Progenitor cell of endocrine pancreas (in vitro differentiated cells): ENCODE measurements at regions not wholly inside any gene's neighbourhood (a gene's known extent, or its start where the extent isn't known, plus 50 kb on each side); places are given as distances from the start of the nearest gene placed in this dataset.

ENCODE experiments used
- DNase-seq: peaks from one replicate; pipeline ENCODE4 v3.0.0; 2021; ENCODE audit warnings: low spot score; ENCODE audit not compliant: unreplicated experiment
- H3K27ac Mint-ChIP-seq: 2 replicates; pipeline ENCODE4 v1.8.0; 2021; ENCODE audit warnings: mild to moderate bottlenecking, moderate library complexity, mixed read lengths
- H3K27me3 Mint-ChIP-seq: 2 replicates; pipeline ENCODE4 v1.8.0; 2021; ENCODE audit warnings: mixed read lengths
- H3K36me3 Mint-ChIP-seq: 2 replicates; pipeline ENCODE4 v1.8.0; 2022; ENCODE audit warnings: mixed read lengths; ENCODE audit not compliant: insufficient read depth
- H3K4me1 Mint-ChIP-seq: 2 replicates; pipeline ENCODE4 v1.8.0; 2021; ENCODE audit warnings: low read depth, mixed read lengths
- H3K4me3 Mint-ChIP-seq: 2 replicates; pipeline ENCODE4 v1.8.0; 2021; ENCODE audit warnings: low read depth, mild to moderate bottlenecking, moderate library complexity, mixed read lengths
- H3K9me3 Mint-ChIP-seq: 2 replicates; pipeline ENCODE4 v1.8.0; 2021; ENCODE audit warnings: low read depth, mixed read lengths
- TF ChIP-seq, protein P1 (sequence below): fragments of 200-600 bp; sonication (generic); IDR thresholded peaks from one replicate; pipeline ENCODE4 v1.5.0; 2021; ENCODE audit warnings: antibody characterized with exemption, mild to moderate bottlenecking; ENCODE audit not compliant: unreplicated experiment

DNA sequence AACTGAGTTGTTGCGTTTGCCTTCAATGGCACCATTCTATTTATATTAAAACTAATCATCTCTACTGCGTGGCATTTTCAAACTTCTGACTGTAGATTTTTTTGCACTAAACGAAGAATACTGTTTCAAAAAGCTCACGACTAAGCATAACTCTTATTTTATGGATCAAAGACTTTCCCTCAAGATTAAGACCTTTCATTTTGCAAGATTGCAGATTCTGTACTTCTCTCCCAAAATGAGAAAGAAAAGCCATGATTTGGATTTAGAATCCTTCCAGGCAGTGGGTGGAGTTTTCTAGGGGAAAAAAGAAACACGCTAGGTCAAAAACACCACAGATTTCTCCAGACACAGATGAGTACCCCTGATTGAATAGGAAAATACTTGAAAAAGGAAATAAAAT lies 617.2 kb upstream of the NR2F2 start:
- H3K4me1 Mint-ChIP-seq = peaks cover 11% of the 10 kb centered on the region
- H3K9me3 Mint-ChIP-seq = peaks cover 2% of the 10 kb centered on the region
- H3K36me3 Mint-ChIP-seq = no peaks in the 10 kb centered on the region
- TF ChIP-seq, protein P1, sequence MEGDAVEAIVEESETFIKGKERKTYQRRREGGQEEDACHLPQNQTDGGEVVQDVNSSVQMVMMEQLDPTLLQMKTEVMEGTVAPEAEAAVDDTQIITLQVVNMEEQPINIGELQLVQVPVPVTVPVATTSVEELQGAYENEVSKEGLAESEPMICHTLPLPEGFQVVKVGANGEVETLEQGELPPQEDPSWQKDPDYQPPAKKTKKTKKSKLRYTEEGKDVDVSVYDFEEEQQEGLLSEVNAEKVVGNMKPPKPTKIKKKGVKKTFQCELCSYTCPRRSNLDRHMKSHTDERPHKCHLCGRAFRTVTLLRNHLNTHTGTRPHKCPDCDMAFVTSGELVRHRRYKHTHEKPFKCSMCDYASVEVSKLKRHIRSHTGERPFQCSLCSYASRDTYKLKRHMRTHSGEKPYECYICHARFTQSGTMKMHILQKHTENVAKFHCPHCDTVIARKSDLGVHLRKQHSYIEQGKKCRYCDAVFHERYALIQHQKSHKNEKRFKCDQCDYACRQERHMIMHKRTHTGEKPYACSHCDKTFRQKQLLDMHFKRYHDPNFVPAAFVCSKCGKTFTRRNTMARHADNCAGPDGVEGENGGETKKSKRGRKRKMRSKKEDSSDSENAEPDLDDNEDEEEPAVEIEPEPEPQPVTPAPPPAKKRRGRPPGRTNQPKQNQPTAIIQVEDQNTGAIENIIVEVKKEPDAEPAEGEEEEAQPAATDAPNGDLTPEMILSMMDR = no peak
- H3K4me3 Mint-ChIP-seq = no peak overlapping the region
- H3K27me3 Mint-ChIP-seq = no peaks in the 10 kb centered on the region
- no peak for DNase-seq
- no peak overlapping the region for H3K27ac Mint-ChIP-seq

DNA sequence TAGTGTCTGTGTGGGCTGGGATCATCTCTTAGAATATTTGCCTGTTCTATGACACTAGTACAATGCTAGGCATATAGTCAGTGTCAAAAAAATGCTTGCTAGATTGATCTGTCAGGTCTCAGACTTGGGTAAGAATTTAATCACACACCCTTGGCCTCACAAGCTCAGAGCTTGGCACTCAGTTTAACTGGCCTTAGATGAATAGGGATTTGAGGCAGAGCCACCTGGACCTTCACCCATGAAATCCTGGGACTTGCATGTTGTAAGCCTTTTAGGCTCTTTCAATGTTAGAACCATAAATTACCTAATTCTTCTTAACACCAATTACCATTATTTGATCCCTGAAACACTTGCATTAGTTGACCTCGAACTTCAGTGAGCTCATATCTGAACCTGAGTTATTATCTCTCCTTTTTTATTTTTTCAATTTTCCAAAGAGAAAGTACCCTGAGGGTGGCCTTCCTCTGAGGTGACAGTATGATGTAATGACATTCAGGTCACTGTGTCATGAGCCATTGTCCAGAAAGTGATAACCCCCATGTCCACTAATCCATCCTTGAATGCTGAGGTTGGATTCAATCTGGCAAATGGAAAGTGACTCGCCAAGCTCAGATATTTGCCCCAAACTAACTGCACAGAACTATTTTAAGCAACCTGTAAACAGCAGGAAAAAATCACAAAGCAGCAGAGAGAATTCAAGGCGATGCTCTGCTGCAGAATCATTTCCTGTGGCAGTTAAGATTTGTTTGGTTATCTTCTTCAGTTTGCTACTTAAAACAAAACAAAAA lies 615.2 kb upstream of the NR2F2 start:
- peaks cover 2% of the 10 kb centered on the region for H3K9me3 Mint-ChIP-seq

DNA sequence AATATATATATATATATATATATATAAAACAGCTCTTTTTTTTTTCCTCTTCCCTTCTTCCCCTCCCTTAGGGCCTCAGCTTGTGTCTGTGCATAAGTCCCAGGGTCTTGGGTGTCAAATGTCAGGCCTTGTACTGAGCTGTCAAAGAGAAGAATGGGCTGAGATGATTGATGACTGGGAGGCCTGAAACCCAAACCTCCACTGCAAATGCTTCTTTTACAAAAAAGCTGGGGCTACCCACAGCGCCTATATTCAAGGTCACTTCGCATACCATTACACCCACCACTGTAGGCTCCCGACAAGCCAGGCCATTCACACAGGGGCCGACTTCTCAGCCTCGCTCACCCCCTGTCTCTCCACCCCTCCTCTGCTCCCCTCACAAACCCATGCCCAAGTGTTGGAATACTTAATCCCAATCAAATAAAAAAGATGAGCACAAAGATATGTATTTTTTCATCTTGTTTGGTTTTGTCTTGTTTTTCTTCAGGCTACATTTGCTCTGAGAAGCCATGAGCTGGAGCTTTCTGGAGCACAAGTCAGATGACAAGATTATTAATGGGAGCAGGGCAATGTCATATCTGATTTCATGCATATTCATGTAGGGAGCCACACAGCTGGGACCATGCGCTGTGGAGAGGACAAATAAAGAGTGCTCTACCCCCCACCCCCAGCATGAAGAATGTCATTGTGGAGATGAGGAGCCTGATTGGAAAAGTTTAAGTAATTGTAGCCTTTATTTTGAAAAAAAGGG lies 614.4 kb upstream of the NR2F2 start:
- Mint-ChIP-seq H3K27ac (no peak overlapping the region), H3K9me3 (peaks cover 2% of the 10 kb centered on the region), H3K4me3 (no peak overlapping the region), H3K4me1 (peaks cover 11% of the 10 kb centered on the region), H3K36me3 (no peaks in the 10 kb centered on the region), H3K27me3 (no peaks in the 10 kb centered on the region)
- no peak for DNase-seq
- TF ChIP-seq, protein P1 = no peak

More for the DNA sequence above, 615.2 kb upstream of the NR2F2 start:
- Mint-ChIP-seq H3K27me3 (no peaks in the 10 kb centered on the region), H3K4me1 (peaks cover 11% of the 10 kb centered on the region), H3K27ac (no peak overlapping the region), H3K36me3 (no peaks in the 10 kb centered on the region), H3K4me3 (no peak overlapping the region)
- TF ChIP-seq, protein P1 = no peak
- no peak for DNase-seq

DNA sequence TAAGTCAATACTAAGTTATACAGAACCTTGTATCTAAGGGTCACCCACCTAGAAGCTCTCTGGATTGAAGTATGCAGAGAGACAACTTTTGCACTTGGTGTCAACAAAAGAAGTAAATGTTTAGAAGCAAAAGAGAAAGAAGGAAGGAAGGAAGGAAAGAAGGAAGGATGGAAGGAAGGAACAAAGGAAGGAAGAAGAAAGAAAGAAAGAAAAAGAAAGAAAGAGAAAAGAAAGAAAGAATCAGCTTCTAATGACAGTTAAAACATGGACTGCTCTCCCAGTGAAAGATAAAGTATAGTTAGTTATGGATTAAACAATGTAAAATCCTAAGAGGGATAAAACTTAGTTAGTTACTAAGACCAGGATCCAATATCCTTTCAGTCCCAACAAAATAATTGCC lies 613.8 kb upstream of the NR2F2 start:
- TF ChIP-seq, protein P1 = no peak
- Mint-ChIP-seq H3K4me1 (peaks cover 11% of the 10 kb centered on the region), H3K4me3 (no peak overlapping the region)

DNA sequence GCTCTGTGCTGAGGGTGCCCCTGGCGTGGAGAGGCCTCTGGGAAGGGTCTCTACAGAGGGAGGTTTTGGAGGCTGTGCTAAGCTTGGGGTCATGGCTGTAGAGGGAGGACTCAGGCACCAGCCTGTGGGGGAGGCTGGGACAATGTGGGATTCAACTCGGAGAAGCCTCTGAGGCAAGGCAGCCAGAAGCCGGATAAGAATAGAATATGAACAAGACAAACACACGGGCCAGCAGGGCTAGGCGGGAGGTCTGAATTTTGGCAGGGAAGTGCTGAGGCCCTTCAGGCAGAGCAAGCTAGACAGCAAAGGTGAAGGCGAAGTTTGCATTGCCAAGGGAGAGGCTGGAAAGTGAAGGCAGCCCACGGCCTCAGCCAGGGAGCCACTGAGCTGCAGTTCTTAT lies 612.1 kb upstream of the NR2F2 start:
- TF ChIP-seq, protein P1 = no peak
- Mint-ChIP-seq H3K27ac (no peak overlapping the region), H3K4me1 (peaks cover 11% of the 10 kb centered on the region), H3K27me3 (no peaks in the 10 kb centered on the region), H3K4me3 (no peak overlapping the region), H3K9me3 (peaks cover 2% of the 10 kb centered on the region), H3K36me3 (no peaks in the 10 kb centered on the region)
- DNase-seq = no peak

More for the DNA sequence above, 613.8 kb upstream of the NR2F2 start:
- H3K36me3 Mint-ChIP-seq = no peaks in the 10 kb centered on the region
- H3K9me3 Mint-ChIP-seq = peaks cover 2% of the 10 kb centered on the region
- H3K27ac Mint-ChIP-seq = no peak overlapping the region
- no peaks in the 10 kb centered on the region for H3K27me3 Mint-ChIP-seq
- no peak for DNase-seq
